Prostate gland (tissue), 2 donors: ENCODE measurements at regions not wholly inside any gene's neighbourhood (a gene's known extent, or its start where the extent isn't known, plus 50 kb on each side); places are given as distances from the start of the nearest gene placed in this dataset.

Source experiments
- CTCF ChIP-seq, 4 experiments: fragments of 200-600 bp in 2 of 4; fragments of 450-650 bp in 2 of 4; sonication (generic) in 2 of 4; IDR thresholded peaks; 1 replicate in 3 of 4; 2 replicates in 1 of 4; pipeline ENCODE4 v1.5.1; 2016 to 2019; ENCODE audit warnings: antibody characterized with exemption in 4 of 4, mild to moderate bottlenecking in 2 of 4, moderate library complexity in 2 of 4
- POLR2A ChIP-seq: fragments of 450-650 bp; IDR thresholded peaks from one replicate; pipeline ENCODE4 v1.6.1; 2016; ENCODE audit warnings: antibody characterized with exemption, mild to moderate bottlenecking
- POLR2AphosphoS5 ChIP-seq: sonication (generic); formaldehyde crosslinking; IDR thresholded peaks from one replicate; pipeline ENCODE4 v1.6.1; 2017; ENCODE audit warnings: antibody characterized with exemption

- TF ChIP-seq POLR2A (no peak), POLR2AphosphoS5 (no peak), CTCF (IDR thresholded peaks at IDR 0.05) (no peak)
These were observed 302.9 kb upstream of the RASGRP1 start for GRCh38 chr15:38867556-38867955.
